Activated T-cell treated with anti-CD3 and anti-CD28 coated beads for 4 hours (primary cell): ENCODE measurements at regions not wholly inside any gene's neighbourhood (a gene's known extent, or its start where the extent isn't known, plus 50 kb on each side); places are given as distances from the start of the nearest gene placed in this dataset.

Source experiments
- DNase-seq: peaks from one replicate; pipeline ENCODE4 v3.0.0-alpha.2; 2020

- no peak for DNase-seq
These were observed 56.4 kb upstream of the PLAC8 start for GRCh38 chr4:83170952-83171399.
